ENCODE measurements at regions not wholly inside any gene's neighbourhood (a gene's known extent, or its start where the extent isn't known, plus 50 kb on each side); places are given as distances from the start of the nearest gene placed in this dataset.

- FAIRE-seq = no peak
- Histone ChIP-seq H3K27me3 (ENCODE audit: control insufficient read depth, insufficient read depth, low read length) (no peaks in the 10 kb centered on the region), H3K36me3 (ENCODE audit: control insufficient read depth in 2 of 3, insufficient read depth in 3 of 3, low read length in 3 of 3) (no peaks in the 10 kb centered on the region), H3K9ac (ENCODE audit: low read length in 3 of 3) (no peak overlapping the region), H3K4me1 (ENCODE audit: control insufficient read depth in 2 of 3, insufficient read depth in 2 of 3, low read depth in 1 of 3, low read length in 3 of 3) (no peaks in the 10 kb centered on the region), H3K9me3 (ENCODE audit: control insufficient read depth in 2 of 3, insufficient read depth in 1 of 3, low read length in 3 of 3) (no peaks in the 10 kb centered on the region), H3K27ac (ENCODE audit: low read depth in 2 of 2, low read length in 2 of 2) (no peak overlapping the region), H3K4me3 (ENCODE audit: low read length in 3 of 3) (no peak overlapping the region)
- peak in 2 of 5 donors; percentile 23 to 69 for DNase-seq
- TF ChIP-seq CTCF (IDR thresholded peaks at IDR 0.05; ENCODE audit: borderline replicate concordance, extremely low read depth, insufficient read depth) = no peak
- intact Hi-C loops (cut with DNase I) = no loop called here
These were observed 1063.8 kb downstream of the SOCS6 start for GRCh38 chr18:71352618-71353017.

- TF ChIP-seq CTCF (IDR thresholded peaks at IDR 0.05; ENCODE audit: borderline replicate concordance, extremely low read depth, insufficient read depth) = no peak
- no peaks in the 10 kb centered on the region for H3K36me3 ChIP-seq (ENCODE audit: control insufficient read depth in 2 of 3, insufficient read depth in 3 of 3, low read length in 3 of 3)
- H3K27me3 ChIP-seq (ENCODE audit: control insufficient read depth, insufficient read depth, low read length) = no peaks in the 10 kb centered on the region
- intact Hi-C loops (cut with DNase I) = no loop called here
- H3K9me3 ChIP-seq (ENCODE audit: control insufficient read depth in 2 of 3, insufficient read depth in 1 of 3, low read length in 3 of 3) = no peaks in the 10 kb centered on the region
- no peak overlapping the region for H3K27ac ChIP-seq (ENCODE audit: low read depth in 2 of 2, low read length in 2 of 2)
- FAIRE-seq = no peak
- no peaks in the 10 kb centered on the region for H3K4me1 ChIP-seq (ENCODE audit: control insufficient read depth in 2 of 3, insufficient read depth in 2 of 3, low read depth in 1 of 3, low read length in 3 of 3)
- no peak for DNase-seq
- H3K9ac ChIP-seq (ENCODE audit: low read length in 3 of 3) = no peak overlapping the region
- no peak overlapping the region for H3K4me3 ChIP-seq (ENCODE audit: low read length in 3 of 3)
These were observed 1047.8 kb downstream of the SOCS6 start for GRCh38 chr18:71336576-71337210.

GRCh38 chr18:71329563-71329962, 1040.7 kb downstream of the SOCS6 start:
- intact Hi-C loops (cut with DNase I) = no loop called here

More at GRCh38 chr18:71329563-71329962, 1040.7 kb downstream of the SOCS6 start:
- no peaks in the 10 kb centered on the region for H3K9me3 ChIP-seq (ENCODE audit: control insufficient read depth in 2 of 3, insufficient read depth in 1 of 3, low read length in 3 of 3)
- no peak overlapping the region for H3K9ac ChIP-seq (ENCODE audit: low read length in 3 of 3)
- FAIRE-seq (no peak), DNase-seq (no peak)
- H3K36me3 ChIP-seq (ENCODE audit: control insufficient read depth in 2 of 3, insufficient read depth in 3 of 3, low read length in 3 of 3) = no peaks in the 10 kb centered on the region
- no peaks in the 10 kb centered on the region for H3K4me1 ChIP-seq (ENCODE audit: control insufficient read depth in 2 of 3, insufficient read depth in 2 of 3, low read depth in 1 of 3, low read length in 3 of 3)
- no peak overlapping the region for H3K4me3 ChIP-seq (ENCODE audit: low read length in 3 of 3)
- TF ChIP-seq CTCF (IDR thresholded peaks at IDR 0.05; ENCODE audit: borderline replicate concordance, extremely low read depth, insufficient read depth) = no peak
- H3K27me3 ChIP-seq (ENCODE audit: control insufficient read depth, insufficient read depth, low read length) = no peaks in the 10 kb centered on the region
- no peak overlapping the region for H3K27ac ChIP-seq (ENCODE audit: low read depth in 2 of 2, low read length in 2 of 2)
